HepG2 (cell line): ENCODE measurements at regions not wholly inside any gene's neighbourhood (a gene's known extent, or its start where the extent isn't known, plus 50 kb on each side); places are given as distances from the start of the nearest gene placed in this dataset.

Source experiments
- ATAC-seq: fragments of 200-7000 bp; cut with Tn5 transposase; 3 replicates; pipeline ENCODE4 v1.9.1; 2020; ENCODE audit warnings: mild to moderate bottlenecking, moderate library complexity
- BruUV-seq: library from RNA; stranded (reverse); fragments of 400-500 nt; replicated peaks from 2 replicates; lab custom pipeline; 2021; lab: Mats Ljungman, UMichigan
- CTCF ChIA-PET: fragments of 300-600 bp; formaldehyde crosslinking; extraction: SDS; loops from one replicate; lab custom pipeline; 2021; ENCODE audit warnings: low total read pairs, inconsistent platforms, low intra/inter-chr PET ratio; lab: Yijun Ruan, JAX
- POLR2A ChIA-PET: fragments of 350-600 bp; sonication (Branson Sonifier 250); formaldehyde crosslinking; loops from one replicate; lab custom pipeline; 2020; ENCODE audit warnings: antibody characterized with exemption, inconsistent platforms; lab: Yijun Ruan, JAX
- DNase-seq: peaks from one replicate; pipeline ENCODE4 v3.0.0-alpha.2; 2015; ENCODE audit warnings: low spot score
- FAIRE-seq: peaks from 3 replicates; lab custom pipeline; 2011; peaks lifted over from hg19 to GRCh38; lab: Jason Lieb, UNC
- H2AFZ ChIP-seq: one replicate; pipeline ENCODE4 v1.6.1; 2011; ENCODE audit warnings: low read length, inconsistent platforms
- H3K27ac ChIP-seq: fragments of 300-600 bp; 3 replicates; pipeline ENCODE4 v1.8.0; 2011; ENCODE audit warnings: mixed run types, mild to moderate bottlenecking, mixed read lengths, low read length, inconsistent platforms; ENCODE audit not compliant: insufficient read depth; ENCODE audit errors: extremely low read length
- H3K27me3 ChIP-seq, 2 experiments: fragments of 200-600 bp in 1 of 2; 2 replicates in 1 of 2; 3 replicates in 1 of 2; pipeline versions ENCODE4 v1.6.0 to v1.8.0; 2011; ENCODE audit warnings: low read length in 2 of 2, mild to moderate bottlenecking in 2 of 2, moderate library complexity in 2 of 2, inconsistent platforms in 1 of 2; ENCODE audit not compliant: insufficient read depth in 2 of 2, control insufficient read depth in 1 of 2
- H3K36me3 ChIP-seq, 2 experiments: fragments of 200-600 bp in 1 of 2; replicated peaks in 1 of 2; 2 replicates in 1 of 2; 3 replicates in 1 of 2; pipeline versions ENCODE4 v1.5.1 to v1.8.0; 2011; ENCODE audit warnings: low read length in 2 of 2, inconsistent platforms in 1 of 2; ENCODE audit not compliant: insufficient read depth in 2 of 2, control insufficient read depth in 1 of 2
- H3K4me1 ChIP-seq: 2 replicates; pipeline ENCODE4 v1.5.1; 2012; ENCODE audit warnings: low read length, inconsistent platforms; ENCODE audit not compliant: insufficient read depth
- H3K4me2 ChIP-seq: 2 replicates; pipeline ENCODE4 v1.6.0; 2011; ENCODE audit warnings: low read depth, low read length, inconsistent platforms
- H3K4me3 ChIP-seq, 3 experiments: fragments of 200-600 bp in 1 of 3; sonication (generic), shearing (Covaris generic) in 1 of 3; replicated peaks in 1 of 3; 2 replicates each; pipeline ENCODE4 v1.5.1; 2011 to 2016; ENCODE audit warnings: low read length in 3 of 3, inconsistent platforms in 2 of 3, low read depth in 2 of 3, mild to moderate bottlenecking in 2 of 3, control low read depth in 1 of 3, mixed read lengths in 1 of 3; ENCODE audit not compliant: insufficient read depth in 1 of 3
- H3K79me2 ChIP-seq: one replicate; pipeline ENCODE4 v1.6.1; 2011; ENCODE audit warnings: low read length, inconsistent platforms; ENCODE audit not compliant: insufficient read depth
- H3K9ac ChIP-seq: 2 replicates; pipeline ENCODE4 v1.6.0; 2011; ENCODE audit warnings: mild to moderate bottlenecking, low read depth, low read length, inconsistent platforms; ENCODE audit not compliant: insufficient read depth
- H3K9me3 ChIP-seq: 2 replicates; pipeline ENCODE4 v1.5.1; 2012; ENCODE audit warnings: mild to moderate bottlenecking, low read length
- H4K20me1 ChIP-seq: 2 replicates; pipeline ENCODE4 v1.6.0; 2011; ENCODE audit warnings: inconsistent platforms, mild to moderate bottlenecking, low read length, moderate library complexity; ENCODE audit not compliant: insufficient read depth
- FOSL1 ChIP-seq: sonication (generic); formaldehyde crosslinking; IDR thresholded peaks from 2 replicates; pipeline ENCODE4 v1.9.0; 2021; ENCODE audit warnings: missing genetic modification reagents, borderline replicate concordance
- MAFF ChIP-seq: IDR thresholded peaks from 2 replicates; pipeline ENCODE4 v1.6.1; 2011; ENCODE audit warnings: low read depth, low read length, improper control_type of control experiment
- MAFK ChIP-seq, 2 experiments: IDR thresholded peaks in 1 of 2; conservative IDR thresholded peaks in 1 of 2; 2 replicates each; pipeline ENCODE4 v1.6.1; 2011; ENCODE audit warnings: improper control_type of control experiment in 2 of 2, low read length in 2 of 2
- MTF1 ChIP-seq: sonication (generic); formaldehyde crosslinking; IDR thresholded peaks from 2 replicates; pipeline ENCODE4 v1.5.0; 2020; ENCODE audit warnings: missing genetic modification reagents
- NR2C2 ChIP-seq: sonication (generic); formaldehyde crosslinking; IDR thresholded peaks from 2 replicates; pipeline ENCODE4 v1.4.0; 2020; ENCODE audit warnings: missing genetic modification reagents, mild to moderate bottlenecking, moderate library complexity, borderline replicate concordance
- PRMT3 ChIP-seq: sonication (generic); formaldehyde crosslinking; IDR thresholded peaks from 2 replicates; pipeline ENCODE4 v1.8.1; 2022; ENCODE audit warnings: low read depth, mild to moderate bottlenecking, moderate library complexity, missing genetic modification reagents, borderline replicate concordance
- REST ChIP-seq, 2 experiments: IDR thresholded peaks; 2 replicates each; pipeline ENCODE4 v1.6.1; 2011 to 2012; ENCODE audit warnings: low read length in 2 of 2, borderline replicate concordance in 1 of 2, low read depth in 1 of 2, mild to moderate bottlenecking in 1 of 2, moderate library complexity in 1 of 2
- SP1 ChIP-seq, 2 experiments: fragments of 450-650 bp in 1 of 2; sonication (generic) in 1 of 2; formaldehyde crosslinking in 1 of 2; IDR thresholded peaks; 2 replicates each; pipeline versions ENCODE4 v1.4.0 to v1.6.1; 2016 to 2020; ENCODE audit warnings: missing genetic modification reagents in 1 of 2
- TFDP1 ChIP-seq: IDR thresholded peaks from 2 replicates; pipeline ENCODE4 v1.6.1; 2016; ENCODE audit warnings: missing compliant biosample characterization, missing genetic modification reagents, borderline replicate concordance
- ZBTB8A ChIP-seq: sonication (generic); formaldehyde crosslinking; IDR thresholded peaks from 2 replicates; pipeline ENCODE4 v1.4.0; 2020; ENCODE audit warnings: mild to moderate bottlenecking, low read depth, missing genetic modification reagents, borderline replicate concordance
- ZNF256 ChIP-seq: sonication (generic); formaldehyde crosslinking; conservative IDR thresholded peaks from 2 replicates; pipeline ENCODE4 v1.4.0; 2020; ENCODE audit warnings: missing genetic modification reagents
- ZNF331 ChIP-seq: sonication (generic); formaldehyde crosslinking; IDR thresholded peaks from 2 replicates; pipeline ENCODE4 v1.4.0; 2020; ENCODE audit warnings: missing genetic modification reagents
- ZNF839 ChIP-seq: sonication (generic); formaldehyde crosslinking; IDR thresholded peaks from 2 replicates; pipeline ENCODE4 v1.4.0; 2020; ENCODE audit warnings: missing genetic modification reagents, mild to moderate bottlenecking, borderline replicate concordance
- WGBS: methylation state at CpG from one replicate; pipeline ENCODE4 v1.1.6; 2017; ENCODE audit warnings: low lambda C conversion rate; 5-methylcytosine and 5-hydroxymethylcytosine counted together
- in situ Hi-C: cut with HindIII; loops from 2 replicates; pipeline ENCODE4 v1.10.0; 2017; ENCODE audit warnings: low pct_unique_long_range_greater_than_20kb; ENCODE audit not compliant: extremely low pct_ligation_motif_present
- intact Hi-C: fragments of 100-400 bp; cut with micrococcal nuclease; formaldehyde crosslinking; loops from one replicate; pipeline ENCODE4 v1.10.0; 2022; ENCODE audit not compliant: unreplicated experiment

- WGBS, result 56% methylated on average over 7 of the region's 7 CpGs
These were observed 228.2 kb downstream of the LY86 start for GRCh38 chr6:6816716-6817115.

DNA sequence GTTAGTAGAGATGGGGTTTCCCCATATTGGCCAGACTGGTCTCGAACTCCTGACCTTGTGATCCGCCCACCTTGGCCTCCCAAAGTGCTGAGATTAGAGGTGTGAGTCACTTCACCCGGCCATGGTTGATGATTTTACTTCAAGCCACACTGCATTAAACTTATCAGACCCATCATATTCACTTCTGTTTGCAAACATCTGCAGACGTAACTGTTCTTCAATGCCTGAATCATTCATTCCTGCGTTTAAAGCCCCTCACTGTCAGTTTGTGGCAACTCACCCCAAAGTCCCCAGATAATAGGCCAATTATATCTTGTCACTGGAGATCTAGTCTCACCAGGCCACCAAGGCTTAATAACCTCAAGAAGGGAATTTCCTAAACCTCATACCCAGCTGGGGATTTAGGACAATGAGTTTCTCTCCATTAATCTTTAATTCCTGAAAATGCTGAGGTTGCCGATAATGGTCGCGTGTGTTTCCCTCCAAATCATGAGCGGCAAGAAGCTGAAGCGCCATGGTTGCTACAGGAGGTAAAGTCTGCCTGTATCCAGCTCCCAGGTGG lies 229.6 kb downstream of the LY86 start:
- intact Hi-C loops, result no loop called here

More at GRCh38 chr6:6816716-6817115, 228.2 kb downstream of the LY86 start:
- H3K36me3 ChIP-seq, result no peaks in the 10 kb centered on the region
- POLR2A ChIA-PET, result no interaction called here
- H3K9ac ChIP-seq, result no peak overlapping the region
- H3K27me3 ChIP-seq, result 0 out of 5 replicates have a peak, but pooled peaks cover 0 to 3% of the 10 kb centered on the region in 2 experiments
- DNase-seq, result no peak
- H3K4me1 ChIP-seq, result peaks cover 7% of the 10 kb centered on the region
- TF ChIP-seq ZNF331 (CRISPR knock-in tag) (no peak), SP1 (IDR thresholded peaks at IDR 0.05) (no peak), SP1 (CRISPR knock-in tag; IDR thresholded peaks at IDR 0.05) (no peak), ZNF256 (CRISPR knock-in tag) (no peak), NR2C2 (CRISPR knock-in tag) (no peak), ZBTB8A (no peak), ZNF839 (CRISPR knock-in tag) (no peak), TFDP1 (CRISPR knock-in tag) (no peak), FOSL1 (CRISPR knock-in tag) (no peak), MTF1 (CRISPR knock-in tag) (no peak)
- ATAC-seq, result no peak
- H4K20me1 ChIP-seq, result no peaks in the 10 kb centered on the region
- H3K4me3 ChIP-seq, result no peak overlapping the region
- CTCF ChIA-PET, result no interaction called here
- H2AFZ ChIP-seq, result no peak overlapping the region
- no peaks in the 10 kb centered on the region for H3K9me3 ChIP-seq
- intact Hi-C loops (no loop called here), in situ Hi-C loops (no loop called here)
- FAIRE-seq, result no peak
- no peak overlapping the region for H3K4me2 ChIP-seq
- no TSS peak for BruUV-seq
- no peaks in the 10 kb centered on the region for H3K79me2 ChIP-seq
- H3K27ac ChIP-seq, result no peak overlapping the region

More for the DNA sequence above, 229.6 kb downstream of the LY86 start:
- Histone ChIP-seq H3K4me1 (no peaks in the 10 kb centered on the region), H3K9ac (no peak overlapping the region), H3K9me3 (no peaks in the 10 kb centered on the region), H3K27me3 (no peaks in the 10 kb centered on the region), H3K79me2 (no peaks in the 10 kb centered on the region), H3K4me2 (no peak overlapping the region), H2AFZ (no peak overlapping the region), H3K27ac (no peak overlapping the region), H3K36me3 (no peaks in the 10 kb centered on the region), H4K20me1 (no peaks in the 10 kb centered on the region), H3K4me3 (no peak overlapping the region)
- no TSS peak for BruUV-seq
- no peak for ATAC-seq
- 67% methylated on average over 10 of the region's 10 CpGs for WGBS
- FAIRE-seq, result no peak
- TF ChIP-seq PRMT3 (CRISPR knock-in tag), result no peak
- TF ChIP-seq REST (IDR thresholded peaks at IDR 0.05; ENCODE audit: borderline replicate concordance in 1 of 2, low read depth in 1 of 2, low read length in 2 of 2), result no peak
- TF ChIP-seq MAFK (conservative IDR thresholded peaks at IDR 0.05 in 1 of 2, IDR thresholded peaks at IDR 0.05 in 1 of 2; ENCODE audit: low read length in 2 of 2), result peak; percentile 73 to 77
- peak; percentile 76 for TF ChIP-seq MAFF
- CTCF ChIA-PET, result no interaction called here
- no peak for DNase-seq
- in situ Hi-C loops, result no loop called here
- POLR2A ChIA-PET, result no interaction called here
